PC-9 (cell line): ENCODE measurements at regions not wholly inside any gene's neighbourhood (a gene's known extent, or its start where the extent isn't known, plus 50 kb on each side); places are given as distances from the start of the nearest gene placed in this dataset.

Source experiments
- CTCF ChIP-seq: fragments of 200-600 bp; sonication (generic); conservative IDR thresholded peaks from 2 replicates; pipeline ENCODE4 v1.6.1; 2017; ENCODE audit warnings: mixed run types, antibody characterized with exemption, mild to moderate bottlenecking, moderate library complexity
- EZH2 ChIP-seq: fragments of 200-600 bp; sonication (generic); IDR thresholded peaks from 2 replicates; pipeline ENCODE4 v1.8.0; 2017; ENCODE audit warnings: antibody characterized with exemption, low read depth

- no peak for TF ChIP-seq CTCF
- no peak for TF ChIP-seq EZH2
These were observed 340.7 kb downstream of the DHX15 start for GRCh38 chr4:24243641-24244040.
